Ascending aorta (tissue), 2 donors: ENCODE measurements at regions not wholly inside any gene's neighbourhood (a gene's known extent, or its start where the extent isn't known, plus 50 kb on each side); places are given as distances from the start of the nearest gene placed in this dataset.

Experiments
- DNase-seq, 2 donors: peaks; one replicate each; pipeline ENCODE4 v3.0.0-alpha.2; 2019; ENCODE audit warnings: low spot score in 2 of 2
- H3K27ac ChIP-seq, 2 donors: fragments of 200-600 bp; sonication (generic); one replicate each; pipeline ENCODE4 v1.5.1; 2016 to 2017; ENCODE audit warnings: mild to moderate bottlenecking in 1 of 2
- H3K27me3 ChIP-seq: fragments of 200-600 bp; sonication (generic); one replicate; pipeline ENCODE4 v1.5.1; 2017
- H3K36me3 ChIP-seq, 2 donors: fragments of 200-600 bp; sonication (generic); one replicate each; pipeline ENCODE4 v1.5.1; 2016
- H3K4me1 ChIP-seq, 2 donors: fragments of 200-600 bp; sonication (generic); one replicate each; pipeline ENCODE4 v1.5.1; 2016 to 2017; ENCODE audit warnings: mild to moderate bottlenecking in 1 of 2
- H3K4me3 ChIP-seq, 2 donors: fragments of 200-600 bp; sonication (generic); one replicate each; pipeline ENCODE4 v1.5.1; 2016 to 2017; ENCODE audit warnings: mild to moderate bottlenecking in 1 of 2
- H3K9me3 ChIP-seq, 2 donors: fragments of 200-600 bp; sonication (generic); one replicate each; pipeline ENCODE4 v1.5.1; 2016
- CTCF ChIP-seq, 3 experiments: fragments of 200-600 bp in 2 of 3; fragments of 450-650 bp in 1 of 3; sonication (generic) in 2 of 3; IDR thresholded peaks; one replicate each; pipeline ENCODE4 v1.5.1; 2016 to 2019; ENCODE audit warnings: antibody characterized with exemption in 3 of 3, mild to moderate bottlenecking in 1 of 3, moderate library complexity in 1 of 3
- intact Hi-C: fragments of 100-400 bp; cut with DNase I; formaldehyde crosslinking; loops from one replicate; pipeline ENCODE4 v1.15.1; 2023

- intact Hi-C loops: no loop called here
- no peaks in the 10 kb centered on the region for H3K4me1 ChIP-seq
- TF ChIP-seq CTCF (IDR thresholded peaks at IDR 0.05): no peak
- H3K9me3 ChIP-seq: no peaks in the 10 kb centered on the region
- H3K27ac ChIP-seq: no peak overlapping the region
- no peaks in the 10 kb centered on the region for H3K27me3 ChIP-seq
- no peak overlapping the region for H3K4me3 ChIP-seq
- no peaks in the 10 kb centered on the region for H3K36me3 ChIP-seq
- DNase-seq: no peak
These were observed 61.5 kb downstream of the FZD10 start for GRCh38 chr12:130223767-130224244.

GRCh38 chr12:130224613-130225012 is 62.3 kb downstream of the FZD10 start:
- H3K36me3 ChIP-seq: no peaks in the 10 kb centered on the region
- intact Hi-C loops: no loop called here

GRCh38 chr12:130225347-130225746 is 63.1 kb downstream of the FZD10 start:
- H3K4me1 ChIP-seq: no peaks in the 10 kb centered on the region
- H3K27ac ChIP-seq: no peak overlapping the region
- no peaks in the 10 kb centered on the region for H3K36me3 ChIP-seq
- H3K27me3 ChIP-seq: no peaks in the 10 kb centered on the region
- no peak for DNase-seq
- no peak overlapping the region for H3K4me3 ChIP-seq
- H3K9me3 ChIP-seq: no peaks in the 10 kb centered on the region
- intact Hi-C loops: no loop called here
- no peak for TF ChIP-seq CTCF (IDR thresholded peaks at IDR 0.05)

More at GRCh38 chr12:130224613-130225012, 62.3 kb downstream of the FZD10 start:
- Histone ChIP-seq H3K9me3 (no peaks in the 10 kb centered on the region), H3K27me3 (no peaks in the 10 kb centered on the region), H3K4me1 (no peaks in the 10 kb centered on the region), H3K27ac (no peak overlapping the region), H3K4me3 (no peak overlapping the region)
- no peak for TF ChIP-seq CTCF (IDR thresholded peaks at IDR 0.05)
- no peak for DNase-seq

- no peaks in the 10 kb centered on the region for H3K4me1 ChIP-seq
- no peak overlapping the region for H3K4me3 ChIP-seq
- H3K9me3 ChIP-seq: no peaks in the 10 kb centered on the region
- no peaks in the 10 kb centered on the region for H3K27me3 ChIP-seq
- no peak for DNase-seq
- intact Hi-C loops: no loop called here
- H3K36me3 ChIP-seq: no peaks in the 10 kb centered on the region
- H3K27ac ChIP-seq: no peak overlapping the region
- no peak for TF ChIP-seq CTCF (IDR thresholded peaks at IDR 0.05)
These were observed 63.9 kb downstream of the FZD10 start for GRCh38 chr12:130226126-130226525.

- H3K4me1 ChIP-seq: no peaks in the 10 kb centered on the region
- intact Hi-C loops: no loop called here
- H3K4me3 ChIP-seq: no peak overlapping the region
- H3K27me3 ChIP-seq: no peaks in the 10 kb centered on the region
- H3K9me3 ChIP-seq: no peaks in the 10 kb centered on the region
- H3K27ac ChIP-seq: no peak overlapping the region
- TF ChIP-seq CTCF (IDR thresholded peaks at IDR 0.05): no peak
- no peaks in the 10 kb centered on the region for H3K36me3 ChIP-seq
- no peak for DNase-seq
These were observed 64.5 kb downstream of the FZD10 start for GRCh38 chr12:130226771-130227170.

- H3K4me3 ChIP-seq: no peak overlapping the region
- no peaks in the 10 kb centered on the region for H3K4me1 ChIP-seq
- DNase-seq: no peak
- no peaks in the 10 kb centered on the region for H3K27me3 ChIP-seq
- no peak for TF ChIP-seq CTCF (IDR thresholded peaks at IDR 0.05)
- H3K9me3 ChIP-seq: no peaks in the 10 kb centered on the region
- intact Hi-C loops: no loop called here
- no peaks in the 10 kb centered on the region for H3K36me3 ChIP-seq
- no peak overlapping the region for H3K27ac ChIP-seq
These were observed 65.4 kb downstream of the FZD10 start for GRCh38 chr12:130227641-130228040.
